Colonic mucosa (tissue), 4 donors: ENCODE measurements at regions not wholly inside any gene's neighbourhood (a gene's known extent, or its start where the extent isn't known, plus 50 kb on each side); places are given as distances from the start of the nearest gene placed in this dataset.

ENCODE experiments used
- DNase-seq: peaks from one replicate; pipeline ENCODE4 v3.0.0-alpha.2; 2020
- H3K27ac ChIP-seq: fragments of 200-600 bp; one replicate; pipeline ENCODE4 v1.8.0; 2021
- H3K27me3 ChIP-seq: fragments of 200-600 bp; one replicate; pipeline ENCODE4 v1.8.0; 2021
- H3K36me3 ChIP-seq: fragments of 200-600 bp; one replicate; pipeline ENCODE4 v1.8.0; 2021
- H3K4me1 ChIP-seq: fragments of 200-600 bp; one replicate; pipeline ENCODE4 v1.8.0; 2021; ENCODE audit warnings: mild to moderate bottlenecking
- H3K4me3 ChIP-seq: fragments of 200-600 bp; one replicate; pipeline ENCODE4 v1.8.0; 2021
- H3K9ac ChIP-seq, 2 donors: one replicate each; pipeline ENCODE4 v1.7.0; 2013; ENCODE audit warnings: control low read depth in 2 of 2, low read depth in 2 of 2, low read length in 2 of 2
- H3K9me3 ChIP-seq: fragments of 200-600 bp; one replicate; pipeline ENCODE4 v1.8.0; 2021
- intact Hi-C: fragments of 100-400 bp; cut with DNase I; formaldehyde crosslinking; loops from one replicate; pipeline ENCODE4 v1.14.1; 2022
- TF ChIP-seq, protein P1 (sequence below): fragments of 200-600 bp; IDR thresholded peaks from one replicate; pipeline ENCODE4 v1.8.0; 2022; ENCODE audit warnings: antibody characterized with exemption, mild to moderate bottlenecking
- donor health status: healthy.
- donor health status: DM: no; HTN: no; CAD: no.
- donor health status: DM: no; HTN: no; CAD: no.

DNA sequence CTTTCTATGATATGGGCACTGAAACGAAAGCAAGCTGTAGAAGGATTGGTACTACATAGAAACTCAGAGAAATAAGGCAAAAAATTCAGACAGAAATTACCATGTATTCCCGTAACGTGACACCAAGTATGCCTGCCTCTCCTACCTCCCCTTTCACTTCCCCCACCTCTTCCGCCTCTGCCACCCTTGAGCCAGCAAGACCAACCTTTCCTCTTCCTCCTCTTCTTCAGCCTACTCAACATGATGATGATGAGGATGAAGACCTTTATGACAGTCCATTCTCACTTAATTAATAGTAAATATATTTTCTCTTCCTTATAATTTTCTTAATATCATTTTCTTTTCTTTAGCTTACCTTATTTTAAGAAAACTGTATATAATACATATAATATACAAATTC, 188.1 kb upstream of the VGLL2 start:
- no peak for DNase-seq
- Histone ChIP-seq H3K4me1 (no peaks in the 10 kb centered on the region), H3K4me3 (no peak overlapping the region), H3K27me3 (no peaks in the 10 kb centered on the region), H3K9ac (no peak overlapping the region), H3K36me3 (no peaks in the 10 kb centered on the region), H3K27ac (no peak overlapping the region), H3K9me3 (no peaks in the 10 kb centered on the region)
- intact Hi-C loops = no loop called here
- TF ChIP-seq, protein P1, sequence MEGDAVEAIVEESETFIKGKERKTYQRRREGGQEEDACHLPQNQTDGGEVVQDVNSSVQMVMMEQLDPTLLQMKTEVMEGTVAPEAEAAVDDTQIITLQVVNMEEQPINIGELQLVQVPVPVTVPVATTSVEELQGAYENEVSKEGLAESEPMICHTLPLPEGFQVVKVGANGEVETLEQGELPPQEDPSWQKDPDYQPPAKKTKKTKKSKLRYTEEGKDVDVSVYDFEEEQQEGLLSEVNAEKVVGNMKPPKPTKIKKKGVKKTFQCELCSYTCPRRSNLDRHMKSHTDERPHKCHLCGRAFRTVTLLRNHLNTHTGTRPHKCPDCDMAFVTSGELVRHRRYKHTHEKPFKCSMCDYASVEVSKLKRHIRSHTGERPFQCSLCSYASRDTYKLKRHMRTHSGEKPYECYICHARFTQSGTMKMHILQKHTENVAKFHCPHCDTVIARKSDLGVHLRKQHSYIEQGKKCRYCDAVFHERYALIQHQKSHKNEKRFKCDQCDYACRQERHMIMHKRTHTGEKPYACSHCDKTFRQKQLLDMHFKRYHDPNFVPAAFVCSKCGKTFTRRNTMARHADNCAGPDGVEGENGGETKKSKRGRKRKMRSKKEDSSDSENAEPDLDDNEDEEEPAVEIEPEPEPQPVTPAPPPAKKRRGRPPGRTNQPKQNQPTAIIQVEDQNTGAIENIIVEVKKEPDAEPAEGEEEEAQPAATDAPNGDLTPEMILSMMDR = no peak

DNA sequence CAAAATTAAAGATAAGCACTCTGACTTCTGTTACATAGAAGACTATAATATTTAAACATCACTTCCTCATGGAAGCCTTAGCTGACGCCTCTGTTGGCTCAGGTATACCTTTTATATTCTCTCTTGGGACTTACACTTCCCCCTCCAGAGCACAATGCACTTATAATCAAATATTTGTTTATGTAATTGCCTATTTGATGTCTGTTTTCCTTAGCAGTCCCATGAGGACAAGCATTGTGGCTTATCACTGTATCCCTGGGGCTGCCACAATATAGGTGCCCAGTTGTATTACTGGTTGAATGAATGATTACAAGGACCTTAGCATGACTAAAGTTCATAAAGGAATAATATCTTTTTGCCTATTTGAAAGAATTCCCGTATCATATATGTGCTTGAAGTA, 186.7 kb upstream of the VGLL2 start:
- H3K4me1 ChIP-seq = no peaks in the 10 kb centered on the region
- H3K27me3 ChIP-seq = no peaks in the 10 kb centered on the region
- H3K4me3 ChIP-seq = no peak overlapping the region
- TF ChIP-seq, protein P1 = no peak
- no peaks in the 10 kb centered on the region for H3K36me3 ChIP-seq
- intact Hi-C loops = no loop called here
- no peaks in the 10 kb centered on the region for H3K9me3 ChIP-seq
- DNase-seq = peak; percentile 45
- no peak overlapping the region for H3K27ac ChIP-seq
- H3K9ac ChIP-seq = no peak overlapping the region

DNA sequence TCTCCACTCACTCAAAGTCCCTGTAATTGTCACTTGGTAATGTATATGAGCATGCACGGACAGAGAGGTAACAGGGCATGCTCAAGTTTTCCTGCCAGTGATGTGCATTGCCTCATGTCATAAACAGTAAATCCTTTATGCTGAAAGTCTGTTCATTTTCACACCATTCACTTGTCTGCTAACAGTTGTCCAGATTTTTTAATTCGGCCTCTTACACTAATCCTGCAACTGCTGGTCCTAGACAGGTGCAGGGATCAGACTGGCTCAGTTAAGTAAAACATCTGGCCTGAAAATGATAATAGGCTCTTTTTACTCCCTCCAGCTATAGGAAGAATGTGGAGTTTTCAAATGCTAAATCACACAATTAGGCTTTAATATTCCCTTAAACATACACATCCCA, 185.4 kb upstream of the VGLL2 start:
- H3K9me3 ChIP-seq = no peaks in the 10 kb centered on the region
- H3K36me3 ChIP-seq = no peaks in the 10 kb centered on the region
- no peaks in the 10 kb centered on the region for H3K27me3 ChIP-seq
- H3K9ac ChIP-seq = no peak overlapping the region
- H3K4me1 ChIP-seq = no peaks in the 10 kb centered on the region
- H3K4me3 ChIP-seq = no peak overlapping the region
- intact Hi-C loops = no loop called here
- TF ChIP-seq, protein P1 = no peak
- H3K27ac ChIP-seq = no peak overlapping the region
- DNase-seq = no peak

DNA sequence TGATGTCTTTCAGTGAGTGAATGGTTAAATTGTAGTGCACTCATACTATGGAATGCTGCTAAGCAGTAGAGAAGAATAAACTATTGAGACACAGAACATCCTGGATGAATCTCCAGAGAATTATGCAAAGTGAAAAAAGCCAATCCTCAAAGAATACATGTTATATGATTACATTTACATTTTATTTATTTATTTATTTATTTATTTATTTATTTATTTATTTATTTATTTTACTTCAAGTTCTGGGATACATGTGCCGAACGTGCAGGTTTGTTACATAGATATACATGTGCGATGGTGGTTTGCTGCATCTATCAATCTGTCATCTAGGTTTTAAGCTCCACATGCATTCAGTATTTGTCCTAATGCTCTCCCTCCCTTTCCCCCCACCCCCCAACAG, 175.8 kb upstream of the VGLL2 start:
- intact Hi-C loops = no loop called here
- no peaks in the 10 kb centered on the region for H3K27me3 ChIP-seq
- DNase-seq = no peak
- no peaks in the 10 kb centered on the region for H3K36me3 ChIP-seq
- no peaks in the 10 kb centered on the region for H3K9me3 ChIP-seq
- H3K27ac ChIP-seq = no peak overlapping the region
- no peaks in the 10 kb centered on the region for H3K4me1 ChIP-seq
- no peak overlapping the region for H3K4me3 ChIP-seq
- no peak overlapping the region for H3K9ac ChIP-seq
- TF ChIP-seq, protein P1 = no peak

DNA sequence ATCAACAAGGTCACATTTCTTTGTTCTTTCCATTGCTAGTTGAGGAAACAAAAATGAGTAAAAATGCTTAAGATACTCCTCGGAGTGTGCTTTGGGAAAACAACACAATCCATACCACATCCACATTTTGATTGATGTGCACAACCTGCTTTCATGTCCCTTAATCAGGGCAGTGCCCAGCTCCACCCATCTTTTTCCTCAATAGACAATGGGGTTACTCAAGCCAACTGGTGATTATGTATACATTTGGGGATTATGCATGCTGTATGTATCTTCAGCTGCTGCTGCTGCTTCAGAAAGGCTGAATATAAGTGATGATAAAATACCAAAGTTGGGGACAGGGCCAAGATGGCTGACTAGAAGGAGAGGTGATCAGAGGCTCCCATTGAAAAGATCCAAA, 155.2 kb upstream of the VGLL2 start:
- no peaks in the 10 kb centered on the region for H3K36me3 ChIP-seq
- H3K4me3 ChIP-seq = no peak overlapping the region
- intact Hi-C loops = no loop called here
- H3K27me3 ChIP-seq = no peaks in the 10 kb centered on the region
- H3K4me1 ChIP-seq = no peaks in the 10 kb centered on the region
- no peak overlapping the region for H3K9ac ChIP-seq
- no peak overlapping the region for H3K27ac ChIP-seq
- H3K9me3 ChIP-seq = no peaks in the 10 kb centered on the region
- TF ChIP-seq, protein P1 = no peak
- no peak for DNase-seq

DNA sequence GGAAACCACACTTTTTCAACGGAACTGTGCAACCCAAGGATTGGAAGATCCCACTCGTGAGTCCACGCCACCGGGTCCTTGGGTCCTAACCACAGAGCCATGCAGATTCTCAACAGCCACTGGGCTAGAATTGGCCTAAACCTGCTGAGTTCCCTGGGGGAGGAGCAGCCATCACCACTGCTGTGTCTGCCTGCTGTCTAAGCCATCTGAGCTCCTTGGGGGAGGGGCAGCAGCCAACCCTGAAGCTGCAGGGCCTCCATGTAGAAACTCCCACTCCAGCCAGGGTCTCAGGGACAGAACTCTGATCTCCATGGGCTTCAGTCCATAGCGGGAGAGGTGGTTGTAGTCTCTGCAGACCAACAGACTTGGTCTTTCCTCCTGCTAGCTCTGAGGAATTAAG, 154.6 kb upstream of the VGLL2 start:
- TF ChIP-seq, protein P1 = no peak
- no peak for DNase-seq
- H3K4me3 ChIP-seq = no peak overlapping the region
- H3K9ac ChIP-seq = no peak overlapping the region
- no peaks in the 10 kb centered on the region for H3K36me3 ChIP-seq
- intact Hi-C loops = no loop called here
- no peaks in the 10 kb centered on the region for H3K27me3 ChIP-seq
- H3K4me1 ChIP-seq = no peaks in the 10 kb centered on the region
- H3K27ac ChIP-seq = no peak overlapping the region
- H3K9me3 ChIP-seq = no peaks in the 10 kb centered on the region
